Endothelial cell of umbilical vein (primary cell): ENCODE measurements at regions not wholly inside any gene's neighbourhood (a gene's known extent, or its start where the extent isn't known, plus 50 kb on each side); places are given as distances from the start of the nearest gene placed in this dataset.

Experiments used
- CTCF ChIP-seq, 2 donors: IDR thresholded peaks; 1 replicate in 1 of 2; 2 replicates in 1 of 2; pipeline ENCODE4 v1.5.1; 2011; ENCODE audit warnings: low read length in 2 of 2, mild to moderate bottlenecking in 2 of 2, moderate library complexity in 2 of 2, control low read depth in 1 of 2, inconsistent platforms in 1 of 2, low read depth in 1 of 2; ENCODE audit not compliant: insufficient read depth in 1 of 2; ENCODE audit errors: extremely low read depth in 1 of 2
- EZH2 ChIP-seq: IDR thresholded peaks from 2 replicates; pipeline ENCODE4 v1.6.1; 2012; ENCODE audit warnings: borderline replicate concordance, low read depth, mild to moderate bottlenecking, moderate library complexity, low read length, inconsistent platforms; ENCODE audit not compliant: severe bottlenecking
- GATA2 ChIP-seq: IDR thresholded peaks from 2 replicates; pipeline ENCODE4 v1.7.0; 2011; ENCODE audit warnings: low read depth, mild to moderate bottlenecking, moderate library complexity, mixed read lengths, low read length; ENCODE audit not compliant: insufficient read length, insufficient read depth
- POLR2A ChIP-seq: IDR thresholded peaks from 2 replicates; pipeline ENCODE4 v1.6.1; 2012; ENCODE audit warnings: low read depth, mild to moderate bottlenecking, control low read depth, low read length
- POLR2AphosphoS5 ChIP-seq: IDR thresholded peaks from 2 replicates; pipeline ENCODE4 v1.6.1; 2012; ENCODE audit warnings: low read depth, mild to moderate bottlenecking, control low read depth, low read length, moderate library complexity; ENCODE audit not compliant: insufficient read depth

GRCh38 chr2:6749962-6750361, 115.7 kb downstream of the CMPK2 start:
- TF ChIP-seq POLR2A: no peak
- no peak for TF ChIP-seq CTCF (IDR thresholded peaks at IDR 0.05; ENCODE audit: extremely low read depth in 1 of 2, insufficient read depth in 1 of 2, low read depth in 1 of 2, low read length in 2 of 2)
- TF ChIP-seq EZH2: no peak
- TF ChIP-seq POLR2AphosphoS5: no peak
- no peak for TF ChIP-seq GATA2
